Liver (tissue), 8 donors: ENCODE measurements at regions not wholly inside any gene's neighbourhood (a gene's known extent, or its start where the extent isn't known, plus 50 kb on each side); places are given as distances from the start of the nearest gene placed in this dataset.

ENCODE experiments used
- DNase-seq: peaks from one replicate; pipeline ENCODE4 v3.0.0-alpha.2; 2017; ENCODE audit warnings: low spot score
- H3K27ac ChIP-seq, 2 donors: one replicate each; pipeline ENCODE4 v1.7.0; 2013; ENCODE audit warnings: inconsistent platforms in 2 of 2, low read length in 2 of 2, control low read depth in 1 of 2, low read depth in 1 of 2, mild to moderate bottlenecking in 1 of 2
- H3K27me3 ChIP-seq, 4 donors: one replicate each; pipeline versions ENCODE4 v1.6.1 to v1.7.0; 2013; ENCODE audit warnings: low read length in 3 of 4, inconsistent platforms in 1 of 4, mild to moderate bottlenecking in 1 of 4, moderate library complexity in 1 of 4; ENCODE audit not compliant: control insufficient read depth in 4 of 4, insufficient read depth in 4 of 4
- H3K36me3 ChIP-seq, 4 donors: one replicate each; pipeline versions ENCODE4 v1.6.1 to v1.7.0; 2013; ENCODE audit warnings: low read length in 3 of 4, mild to moderate bottlenecking in 3 of 4, low read depth in 1 of 4, moderate library complexity in 1 of 4; ENCODE audit not compliant: control insufficient read depth in 4 of 4, insufficient read depth in 3 of 4
- H3K4me1 ChIP-seq, 4 donors: one replicate each; pipeline versions ENCODE4 v1.6.1 to v1.7.0; 2013; ENCODE audit warnings: low read length in 3 of 4, mild to moderate bottlenecking in 3 of 4, moderate library complexity in 1 of 4; ENCODE audit not compliant: control insufficient read depth in 4 of 4, insufficient read depth in 4 of 4
- H3K4me3 ChIP-seq, 3 donors: one replicate each; pipeline versions ENCODE4 v1.6.1 to v1.7.0; 2013; ENCODE audit warnings: low read length in 3 of 3, control low read depth in 1 of 3, low read depth in 1 of 3, mild to moderate bottlenecking in 1 of 3
- H3K9ac ChIP-seq, 2 donors: one replicate each; pipeline ENCODE4 v1.7.0; 2013; ENCODE audit warnings: low read length in 2 of 2, mild to moderate bottlenecking in 2 of 2, moderate library complexity in 2 of 2, control low read depth in 1 of 2, low read depth in 1 of 2
- H3K9me3 ChIP-seq, 4 donors: one replicate each; pipeline versions ENCODE4 v1.6.1 to v1.7.0; 2013; ENCODE audit warnings: low read length in 3 of 4; ENCODE audit not compliant: control insufficient read depth in 4 of 4
- EGR1 ChIP-seq, 2 donors: IDR thresholded peaks; 2 replicates each; pipeline ENCODE4 v1.6.1; 2016 to 2018; ENCODE audit warnings: antibody characterized with exemption in 2 of 2, low read depth in 2 of 2
- FOXA1 ChIP-seq: IDR thresholded peaks from 2 replicates; pipeline ENCODE4 v1.6.1; 2016; ENCODE audit warnings: antibody characterized with exemption
- HNF4G ChIP-seq: IDR thresholded peaks from 2 replicates; pipeline ENCODE4 v1.6.1; 2016; ENCODE audit warnings: antibody characterized with exemption
- JUND ChIP-seq, 2 donors: IDR thresholded peaks; 2 replicates each; pipeline ENCODE4 v1.6.1; 2016; ENCODE audit warnings: antibody characterized with exemption in 2 of 2
- NR2F2 ChIP-seq: IDR thresholded peaks from 2 replicates; pipeline ENCODE4 v1.6.1; 2016; ENCODE audit warnings: antibody characterized with exemption
- RAD21 ChIP-seq, 2 donors: IDR thresholded peaks; 2 replicates each; pipeline ENCODE4 v1.6.1; 2016; ENCODE audit warnings: antibody characterized with exemption in 2 of 2, mild to moderate bottlenecking in 2 of 2
- RXRA ChIP-seq, 2 donors: IDR thresholded peaks; 2 replicates each; pipeline ENCODE4 v1.6.1; 2017 to 2018; ENCODE audit warnings: antibody characterized with exemption in 2 of 2, mild to moderate bottlenecking in 1 of 2
- SP1 ChIP-seq: IDR thresholded peaks from 2 replicates; pipeline ENCODE4 v1.6.1; 2018; ENCODE audit warnings: antibody characterized with exemption, mild to moderate bottlenecking
- TAF1 ChIP-seq: conservative IDR thresholded peaks from 2 replicates; pipeline ENCODE4 v1.6.1; 2016; ENCODE audit warnings: antibody characterized with exemption, mild to moderate bottlenecking
- YY1 ChIP-seq: IDR thresholded peaks from 2 replicates; pipeline ENCODE4 v1.6.1; 2016; ENCODE audit warnings: antibody characterized with exemption, mild to moderate bottlenecking
- WGBS: extraction: QIAGEN DNeasy Blood & Tissue Kit; methylation state at CpG from one replicate; pipeline ENCODE4 v1.1.7; 2013; 5-methylcytosine and 5-hydroxymethylcytosine counted together
- TF ChIP-seq, protein P1 (sequence below): IDR thresholded peaks from 2 replicates; pipeline ENCODE4 v1.6.1; 2016; ENCODE audit warnings: antibody characterized with exemption, mild to moderate bottlenecking
- TF ChIP-seq, protein P2 (sequence below): IDR thresholded peaks from 2 replicates; pipeline ENCODE4 v1.6.1; 2016; ENCODE audit warnings: antibody characterized with exemption
- TF ChIP-seq, protein P3 (sequence below): IDR thresholded peaks from 2 replicates; pipeline ENCODE4 v1.6.1; 2016; ENCODE audit warnings: antibody characterized with exemption
- TF ChIP-seq, protein P4 (sequence below): fragments of 150-350 bp; IDR thresholded peaks from 2 replicates; pipeline ENCODE4 v1.5.1; 2017; ENCODE audit warnings: improper control_type of control experiment, low read depth, low read length; ENCODE audit not compliant: missing input control
- TF ChIP-seq, protein P5 (sequence below): IDR thresholded peaks from 2 replicates; pipeline ENCODE4 v1.6.1; 2016; ENCODE audit warnings: antibody characterized with exemption
- donor health status: healthy.
- donor health status: healthy.
- donor health status: healthy.
- donor health status: healthy.
- donor health status: healthy.

DNA sequence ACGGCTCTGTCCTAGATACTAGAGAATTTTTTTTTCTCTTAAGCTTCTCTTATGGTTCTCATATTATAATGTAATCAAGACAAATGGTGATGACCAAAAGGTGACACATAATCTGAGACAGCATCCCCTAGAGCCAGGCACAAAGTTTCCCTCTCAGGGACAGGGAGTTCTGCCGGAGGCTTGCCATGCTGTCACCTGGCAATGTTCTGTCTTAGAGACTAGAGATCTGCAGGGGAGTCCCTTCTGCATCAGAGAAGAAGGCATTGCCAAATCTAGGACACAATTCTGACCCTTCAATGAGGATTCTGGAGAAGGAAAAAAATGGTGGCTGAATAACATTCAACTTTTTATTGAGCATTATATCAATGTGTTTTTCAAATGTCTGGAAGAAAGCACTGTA is 261.2 kb upstream of the TRPC7 start:
- no peak for DNase-seq
- Histone ChIP-seq H3K9ac (no peak overlapping the region), H3K27me3 (peaks cover 0 to 6% (median 0%) of the 10 kb centered on the region in 4 donors), H3K4me1 (no peaks in the 10 kb centered on the region), H3K4me3 (no peak overlapping the region), H3K36me3 (no peaks in the 10 kb centered on the region), H3K27ac (no peak overlapping the region), H3K9me3 (no peaks in the 10 kb centered on the region)
- TF ChIP-seq RAD21 (IDR thresholded peaks at IDR 0.05) (no peak), YY1 (no peak), JUND (IDR thresholded peaks at IDR 0.05) (no peak), TAF1 (no peak), RXRA (IDR thresholded peaks at IDR 0.05) (no peak), SP1 (no peak), HNF4G (no peak), FOXA1 (no peak), NR2F2 (no peak), EGR1 (IDR thresholded peaks at IDR 0.05; ENCODE audit: low read depth in 2 of 2) (no peak)
- TF ChIP-seq, protein P1, sequence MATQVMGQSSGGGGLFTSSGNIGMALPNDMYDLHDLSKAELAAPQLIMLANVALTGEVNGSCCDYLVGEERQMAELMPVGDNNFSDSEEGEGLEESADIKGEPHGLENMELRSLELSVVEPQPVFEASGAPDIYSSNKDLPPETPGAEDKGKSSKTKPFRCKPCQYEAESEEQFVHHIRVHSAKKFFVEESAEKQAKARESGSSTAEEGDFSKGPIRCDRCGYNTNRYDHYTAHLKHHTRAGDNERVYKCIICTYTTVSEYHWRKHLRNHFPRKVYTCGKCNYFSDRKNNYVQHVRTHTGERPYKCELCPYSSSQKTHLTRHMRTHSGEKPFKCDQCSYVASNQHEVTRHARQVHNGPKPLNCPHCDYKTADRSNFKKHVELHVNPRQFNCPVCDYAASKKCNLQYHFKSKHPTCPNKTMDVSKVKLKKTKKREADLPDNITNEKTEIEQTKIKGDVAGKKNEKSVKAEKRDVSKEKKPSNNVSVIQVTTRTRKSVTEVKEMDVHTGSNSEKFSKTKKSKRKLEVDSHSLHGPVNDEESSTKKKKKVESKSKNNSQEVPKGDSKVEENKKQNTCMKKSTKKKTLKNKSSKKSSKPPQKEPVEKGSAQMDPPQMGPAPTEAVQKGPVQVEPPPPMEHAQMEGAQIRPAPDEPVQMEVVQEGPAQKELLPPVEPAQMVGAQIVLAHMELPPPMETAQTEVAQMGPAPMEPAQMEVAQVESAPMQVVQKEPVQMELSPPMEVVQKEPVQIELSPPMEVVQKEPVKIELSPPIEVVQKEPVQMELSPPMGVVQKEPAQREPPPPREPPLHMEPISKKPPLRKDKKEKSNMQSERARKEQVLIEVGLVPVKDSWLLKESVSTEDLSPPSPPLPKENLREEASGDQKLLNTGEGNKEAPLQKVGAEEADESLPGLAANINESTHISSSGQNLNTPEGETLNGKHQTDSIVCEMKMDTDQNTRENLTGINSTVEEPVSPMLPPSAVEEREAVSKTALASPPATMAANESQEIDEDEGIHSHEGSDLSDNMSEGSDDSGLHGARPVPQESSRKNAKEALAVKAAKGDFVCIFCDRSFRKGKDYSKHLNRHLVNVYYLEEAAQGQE = no peak
- TF ChIP-seq, protein P2, sequence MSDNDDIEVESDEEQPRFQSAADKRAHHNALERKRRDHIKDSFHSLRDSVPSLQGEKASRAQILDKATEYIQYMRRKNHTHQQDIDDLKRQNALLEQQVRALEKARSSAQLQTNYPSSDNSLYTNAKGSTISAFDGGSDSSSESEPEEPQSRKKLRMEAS = no peak
- TF ChIP-seq, protein P3, sequence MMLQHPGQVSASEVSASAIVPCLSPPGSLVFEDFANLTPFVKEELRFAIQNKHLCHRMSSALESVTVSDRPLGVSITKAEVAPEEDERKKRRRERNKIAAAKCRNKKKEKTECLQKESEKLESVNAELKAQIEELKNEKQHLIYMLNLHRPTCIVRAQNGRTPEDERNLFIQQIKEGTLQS = no peak
- TF ChIP-seq, protein P4, sequence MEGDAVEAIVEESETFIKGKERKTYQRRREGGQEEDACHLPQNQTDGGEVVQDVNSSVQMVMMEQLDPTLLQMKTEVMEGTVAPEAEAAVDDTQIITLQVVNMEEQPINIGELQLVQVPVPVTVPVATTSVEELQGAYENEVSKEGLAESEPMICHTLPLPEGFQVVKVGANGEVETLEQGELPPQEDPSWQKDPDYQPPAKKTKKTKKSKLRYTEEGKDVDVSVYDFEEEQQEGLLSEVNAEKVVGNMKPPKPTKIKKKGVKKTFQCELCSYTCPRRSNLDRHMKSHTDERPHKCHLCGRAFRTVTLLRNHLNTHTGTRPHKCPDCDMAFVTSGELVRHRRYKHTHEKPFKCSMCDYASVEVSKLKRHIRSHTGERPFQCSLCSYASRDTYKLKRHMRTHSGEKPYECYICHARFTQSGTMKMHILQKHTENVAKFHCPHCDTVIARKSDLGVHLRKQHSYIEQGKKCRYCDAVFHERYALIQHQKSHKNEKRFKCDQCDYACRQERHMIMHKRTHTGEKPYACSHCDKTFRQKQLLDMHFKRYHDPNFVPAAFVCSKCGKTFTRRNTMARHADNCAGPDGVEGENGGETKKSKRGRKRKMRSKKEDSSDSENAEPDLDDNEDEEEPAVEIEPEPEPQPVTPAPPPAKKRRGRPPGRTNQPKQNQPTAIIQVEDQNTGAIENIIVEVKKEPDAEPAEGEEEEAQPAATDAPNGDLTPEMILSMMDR = no peak
- WGBS = 83% methylated on average over 2 of the region's 2 CpGs

DNA sequence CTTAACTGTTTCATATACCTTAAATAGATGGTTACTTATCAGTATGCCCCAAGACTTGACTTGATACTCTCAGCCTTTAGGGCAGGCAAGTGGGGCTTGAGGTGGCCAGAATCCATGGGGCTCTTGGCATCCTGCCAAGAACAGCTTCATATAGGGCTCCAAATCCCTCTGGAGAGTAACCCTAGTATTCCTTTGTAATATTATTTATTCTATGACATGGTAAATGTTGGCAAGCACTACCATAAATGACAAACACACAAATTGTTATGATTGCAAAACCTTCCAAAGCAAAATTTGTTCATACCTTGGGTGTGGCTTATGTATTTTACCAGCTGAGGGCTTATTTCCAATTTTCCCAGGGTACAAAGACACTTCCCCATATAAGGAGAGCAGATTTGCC is 257.4 kb upstream of the TRPC7 start:
- no peak for DNase-seq
- Histone ChIP-seq H3K9me3 (no peaks in the 10 kb centered on the region), H3K27me3 (peaks cover 0 to 6% (median 0%) of the 10 kb centered on the region in 4 donors), H3K36me3 (no peaks in the 10 kb centered on the region), H3K27ac (no peak overlapping the region), H3K4me3 (no peak overlapping the region), H3K4me1 (no peaks in the 10 kb centered on the region), H3K9ac (no peak overlapping the region)
- TF ChIP-seq, protein P1 = no peak
- TF ChIP-seq, protein P5, sequence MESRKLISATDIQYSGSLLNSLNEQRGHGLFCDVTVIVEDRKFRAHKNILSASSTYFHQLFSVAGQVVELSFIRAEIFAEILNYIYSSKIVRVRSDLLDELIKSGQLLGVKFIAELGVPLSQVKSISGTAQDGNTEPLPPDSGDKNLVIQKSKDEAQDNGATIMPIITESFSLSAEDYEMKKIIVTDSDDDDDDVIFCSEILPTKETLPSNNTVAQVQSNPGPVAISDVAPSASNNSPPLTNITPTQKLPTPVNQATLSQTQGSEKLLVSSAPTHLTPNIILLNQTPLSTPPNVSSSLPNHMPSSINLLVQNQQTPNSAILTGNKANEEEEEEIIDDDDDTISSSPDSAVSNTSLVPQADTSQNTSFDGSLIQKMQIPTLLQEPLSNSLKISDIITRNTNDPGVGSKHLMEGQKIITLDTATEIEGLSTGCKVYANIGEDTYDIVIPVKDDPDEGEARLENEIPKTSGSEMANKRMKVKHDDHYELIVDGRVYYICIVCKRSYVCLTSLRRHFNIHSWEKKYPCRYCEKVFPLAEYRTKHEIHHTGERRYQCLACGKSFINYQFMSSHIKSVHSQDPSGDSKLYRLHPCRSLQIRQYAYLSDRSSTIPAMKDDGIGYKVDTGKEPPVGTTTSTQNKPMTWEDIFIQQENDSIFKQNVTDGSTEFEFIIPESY = no peak
